HEK293T (cell line): ENCODE measurements at regions not wholly inside any gene's neighbourhood (a gene's known extent, or its start where the extent isn't known, plus 50 kb on each side); places are given as distances from the start of the nearest gene placed in this dataset.

Experiments
- FOXA1 ChIP-seq: fragments of 450-650 bp; IDR thresholded peaks from 2 replicates; pipeline ENCODE4 v1.6.1; 2016; ENCODE audit warnings: mild to moderate bottlenecking
- NFRKB ChIP-seq: fragments of 450-650 bp; IDR thresholded peaks from 2 replicates; pipeline ENCODE4 v1.6.1; 2016; ENCODE audit warnings: mild to moderate bottlenecking, moderate library complexity

DNA sequence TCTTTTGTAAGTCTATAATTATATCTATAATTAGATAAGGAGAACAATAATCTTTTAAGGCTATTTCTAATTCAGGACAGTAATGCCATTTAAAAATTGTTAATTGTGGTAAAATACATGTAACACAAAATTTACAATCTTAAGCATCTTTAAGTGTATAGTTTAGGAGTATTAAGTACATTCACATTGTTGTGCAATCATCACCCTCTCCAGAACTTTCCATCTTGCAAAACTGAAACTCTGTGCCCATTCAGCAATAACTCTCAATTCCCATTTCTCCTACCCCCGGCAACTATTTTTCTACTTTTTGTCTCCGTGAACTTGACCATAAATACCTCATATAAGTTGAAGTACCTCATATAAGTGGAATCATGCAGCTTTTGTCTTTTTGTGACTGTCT lies 93.9 kb upstream of the KCNA3 start:
- TF ChIP-seq FOXA1, result no peak
- no peak for TF ChIP-seq NFRKB
